ACC112 (cell line): ENCODE measurements at regions not wholly inside any gene's neighbourhood (a gene's known extent, or its start where the extent isn't known, plus 50 kb on each side); places are given as distances from the start of the nearest gene placed in this dataset.
"Not testable (repeated sequence)": the region's sequence is repeated elsewhere in the genome, so short reads cannot be mapped to it uniquely, and the experiment has no call there.

ENCODE experiments used
- H2AFZ ChIP-seq: fragments of 200-600 bp; sonication (generic); one replicate; pipeline ENCODE4 v1.6.0; 2017; ENCODE audit warnings: antibody characterized with exemption, low read length; ENCODE audit not compliant: unreplicated experiment
- H3K27ac ChIP-seq: fragments of 200-600 bp; sonication (generic); 2 replicates; pipeline ENCODE4 v1.5.1; 2014; ENCODE audit warnings: low read depth, mild to moderate bottlenecking, antibody characterized with exemption, low read length, moderate library complexity
- H3K27me3 ChIP-seq: fragments of 200-600 bp; sonication (generic); 2 replicates; pipeline ENCODE4 v1.6.1; 2014; ENCODE audit warnings: mild to moderate bottlenecking, antibody characterized with exemption, low read length, moderate library complexity, mixed read lengths; ENCODE audit not compliant: insufficient read depth
- H3K36me3 ChIP-seq: fragments of 200-600 bp; sonication (generic); 2 replicates; pipeline ENCODE4 v1.6.1; 2016; ENCODE audit warnings: mild to moderate bottlenecking, antibody characterized with exemption, low read length, moderate library complexity, mixed read lengths; ENCODE audit not compliant: insufficient read depth
- H3K4me1 ChIP-seq: fragments of 200-600 bp; sonication (generic); one replicate; pipeline ENCODE4 v1.6.1; 2016; ENCODE audit warnings: low read length, mixed read lengths; ENCODE audit not compliant: insufficient read depth, unreplicated experiment, control insufficient read depth
- H3K4me3 ChIP-seq: fragments of 200-600 bp; sonication (generic); 2 replicates; pipeline ENCODE4 v1.5.1; 2014; ENCODE audit warnings: mild to moderate bottlenecking, low read depth, low read length
- H3K79me2 ChIP-seq: fragments of 200-600 bp; sonication (generic); one replicate; pipeline ENCODE4 v1.6.0; 2016; ENCODE audit warnings: low read length; ENCODE audit not compliant: control insufficient read depth, unreplicated experiment, insufficient read depth

DNA sequence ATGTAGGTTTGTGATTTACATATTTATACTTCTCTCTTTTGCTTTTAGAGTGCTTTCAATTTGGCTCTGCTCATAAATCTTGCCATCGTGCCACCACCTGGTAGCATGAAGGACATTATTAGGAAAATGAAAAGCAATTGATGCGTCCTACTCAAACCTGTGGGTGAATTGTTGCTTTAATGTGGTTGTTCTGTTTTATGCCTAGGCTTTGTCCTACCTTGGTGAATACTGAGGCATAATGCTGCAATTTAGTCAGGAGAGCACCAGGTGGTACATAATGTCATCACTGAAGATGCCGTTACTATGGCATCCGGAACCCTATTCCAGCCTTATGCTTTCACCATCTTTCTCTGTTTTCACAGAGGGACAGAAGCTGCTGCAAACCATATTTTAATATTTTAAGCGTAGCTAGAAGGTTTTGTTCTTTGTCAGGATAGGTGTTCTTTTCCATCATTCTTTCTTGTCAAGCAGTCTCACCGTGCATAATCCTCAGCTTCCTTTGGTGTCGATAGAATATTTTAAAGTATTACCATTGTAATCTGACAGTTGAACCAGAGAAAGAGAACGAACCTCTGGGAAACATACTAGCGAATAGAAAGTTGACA lies 68.5 kb upstream of the PKP2 start:
- Histone ChIP-seq H3K27ac (no peak overlapping the region), H2AFZ (no peak overlapping the region), H3K27me3 (peaks cover 21% of the 10 kb centered on the region; the same call in 1 of the 2 replicates), H3K4me3 (no peak overlapping the region), H3K36me3 (no peaks in the 10 kb centered on the region), H3K4me1 (no peaks in the 10 kb centered on the region), H3K79me2 (no peaks in the 10 kb centered on the region)

DNA sequence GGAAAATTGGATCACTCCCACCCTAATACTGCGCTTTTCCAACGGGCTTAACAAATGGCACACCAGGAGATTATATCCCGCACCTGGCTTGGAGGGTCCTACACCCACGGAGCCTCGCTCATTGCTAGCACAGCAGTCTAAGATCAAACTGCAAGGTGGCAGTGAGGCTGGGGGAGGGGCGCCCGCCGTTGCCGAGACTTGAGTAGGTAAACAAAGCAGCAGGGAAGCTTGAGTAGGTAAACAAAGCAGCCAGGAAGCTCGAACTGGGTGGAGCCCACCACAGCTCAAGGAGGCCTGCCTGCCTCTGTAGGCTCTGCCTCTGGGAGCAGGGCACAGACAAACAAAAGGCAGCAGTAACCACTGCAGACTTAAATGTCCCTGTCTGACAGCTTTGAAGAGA lies 59.8 kb upstream of the PKP2 start:
- not testable (repeated sequence) for H3K4me3 ChIP-seq, H3K4me1 ChIP-seq, H3K27ac ChIP-seq, H2AFZ ChIP-seq, H3K79me2 ChIP-seq, H3K27me3 ChIP-seq, H3K36me3 ChIP-seq

DNA sequence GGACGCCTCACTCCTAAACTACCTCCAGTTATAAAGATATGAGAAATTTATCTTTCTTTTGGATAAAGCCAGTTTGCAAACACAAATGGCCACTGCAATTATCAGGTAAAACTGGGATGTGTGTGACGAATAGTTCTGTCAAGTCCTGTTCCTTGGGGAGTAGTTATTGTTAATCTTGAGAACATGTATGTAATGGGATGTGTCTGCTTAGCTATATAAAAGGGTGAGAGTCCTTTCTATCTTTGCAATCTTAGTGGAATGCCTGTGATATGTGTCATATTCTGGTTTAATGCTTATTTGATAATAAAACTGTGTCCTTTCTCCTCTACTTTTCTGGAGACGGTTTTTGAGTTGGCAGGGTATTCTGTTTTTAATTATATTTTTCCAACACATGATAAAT lies 56.1 kb upstream of the PKP2 start:
- H2AFZ ChIP-seq = no peak overlapping the region
- H3K27me3 ChIP-seq = peaks cover 15% of the 10 kb centered on the region
- no peaks in the 10 kb centered on the region for H3K36me3 ChIP-seq
- H3K79me2 ChIP-seq = no peaks in the 10 kb centered on the region
- no peak overlapping the region for H3K27ac ChIP-seq
- no peak overlapping the region for H3K4me3 ChIP-seq
- H3K4me1 ChIP-seq = no peaks in the 10 kb centered on the region

DNA sequence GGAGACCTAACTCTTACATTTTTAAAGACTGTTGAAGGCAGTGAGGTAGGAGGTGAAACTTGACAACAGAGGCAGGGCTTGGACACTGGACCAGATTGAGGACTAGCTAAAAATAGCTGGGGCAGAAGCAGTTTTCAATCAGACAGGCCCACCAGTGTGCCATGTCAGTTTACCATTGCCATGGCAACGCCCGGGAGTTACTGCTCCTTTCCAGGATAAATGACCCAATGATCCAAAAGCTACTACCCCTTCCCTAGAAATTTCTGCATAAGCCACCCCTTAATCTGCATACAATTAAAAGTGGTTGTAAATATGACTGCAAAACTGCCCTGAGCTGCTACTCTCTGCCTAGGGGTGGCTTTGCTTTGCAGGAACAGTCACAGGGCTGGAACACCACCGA lies 53.2 kb upstream of the PKP2 start:
- H3K27ac ChIP-seq = no peak overlapping the region
- H3K36me3 ChIP-seq = no peaks in the 10 kb centered on the region
- no peaks in the 10 kb centered on the region for H3K4me1 ChIP-seq
- H2AFZ ChIP-seq = no peak overlapping the region
- H3K79me2 ChIP-seq = no peaks in the 10 kb centered on the region
- peaks cover 15% of the 10 kb centered on the region for H3K27me3 ChIP-seq
- H3K4me3 ChIP-seq = no peak overlapping the region

DNA sequence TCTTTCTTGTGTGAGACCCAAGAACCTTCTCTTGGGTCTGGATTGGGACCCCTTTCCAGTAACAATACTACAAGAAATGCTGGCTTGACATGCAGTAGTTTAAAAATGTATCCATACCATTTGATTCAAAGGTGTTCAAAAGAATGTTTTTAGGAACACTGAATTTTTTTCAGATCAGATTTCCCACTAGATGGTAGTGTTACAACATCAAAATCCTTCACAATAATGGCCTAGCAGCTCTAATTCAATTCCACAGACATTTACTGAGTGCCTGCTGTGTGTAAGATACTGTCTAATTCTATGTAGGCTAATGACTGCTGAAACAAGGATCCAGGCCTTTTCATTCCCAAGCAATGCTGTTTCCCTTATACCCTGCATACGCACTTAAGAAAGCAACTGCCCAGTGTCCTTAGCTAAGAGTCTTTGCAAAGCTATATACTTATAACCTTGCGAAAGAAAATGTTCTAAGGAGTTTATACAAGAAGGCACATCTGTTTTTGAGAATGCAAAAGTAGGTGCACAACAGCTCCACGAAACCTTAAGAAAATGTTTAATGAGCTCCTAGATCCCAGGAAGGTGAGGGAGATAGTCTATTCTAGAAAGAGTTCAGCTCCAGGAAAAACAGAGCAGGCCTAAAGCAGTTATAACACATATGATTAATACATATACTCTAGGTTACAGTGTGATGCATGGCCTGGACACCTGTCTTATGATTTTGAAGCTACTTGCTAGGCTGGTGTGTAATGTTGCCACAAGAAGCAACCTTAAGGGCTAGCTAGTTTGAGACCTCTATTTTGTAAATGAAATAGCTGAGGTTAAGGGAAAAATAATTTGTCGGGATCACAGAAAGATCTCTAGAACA lies 50.9 kb upstream of the PKP2 start:
- no peaks in the 10 kb centered on the region for H3K79me2 ChIP-seq
- H2AFZ ChIP-seq = no peak overlapping the region
- peaks cover 15% of the 10 kb centered on the region for H3K27me3 ChIP-seq
- H3K27ac ChIP-seq = no peak overlapping the region
- H3K36me3 ChIP-seq = no peaks in the 10 kb centered on the region
- peaks cover 12% of the 10 kb centered on the region for H3K4me1 ChIP-seq
- H3K4me3 ChIP-seq = no peak overlapping the region

DNA sequence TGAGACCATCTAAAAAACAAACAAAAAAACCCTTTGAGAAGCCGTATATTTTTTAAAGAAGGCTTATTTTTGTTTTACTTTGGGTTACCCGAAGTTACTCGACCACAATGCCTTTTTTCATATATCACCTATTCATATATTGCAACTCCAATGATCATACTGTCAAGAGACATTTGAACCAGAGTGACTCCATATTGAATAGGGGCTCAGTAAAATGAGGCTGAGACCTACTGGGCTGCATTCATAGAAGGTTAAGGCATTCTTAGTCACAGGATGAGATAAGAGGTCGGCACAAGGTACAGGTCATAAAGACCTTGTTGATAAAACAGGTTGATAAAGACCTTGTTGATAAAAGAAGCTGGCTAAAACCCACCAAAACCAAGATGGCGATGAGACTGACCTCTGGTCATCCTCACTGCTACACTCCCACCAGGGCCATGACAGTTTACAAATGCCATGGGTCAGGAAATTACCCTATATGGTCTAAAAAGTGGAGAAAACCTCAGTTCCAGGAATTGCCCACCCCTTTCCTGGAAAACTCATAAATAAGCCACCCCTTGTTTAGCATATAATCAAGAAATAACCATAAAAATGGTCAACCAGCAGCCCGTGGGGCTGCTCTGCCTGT lies 50.0 kb upstream of the PKP2 start:
- no peak overlapping the region for H3K4me3 ChIP-seq

More for the DNA sequence above, 50.0 kb upstream of the PKP2 start:
- Histone ChIP-seq H3K27me3 (peaks cover 15% of the 10 kb centered on the region), H3K4me1 (peaks cover 12% of the 10 kb centered on the region), H2AFZ (no peak overlapping the region), H3K36me3 (no peaks in the 10 kb centered on the region), H3K79me2 (no peaks in the 10 kb centered on the region), H3K27ac (no peak overlapping the region)
